GM12874 (cell line): ENCODE measurements at regions not wholly inside any gene's neighbourhood (a gene's known extent, or its start where the extent isn't known, plus 50 kb on each side); places are given as distances from the start of the nearest gene placed in this dataset.

Source experiments
- CTCF ChIP-seq: IDR thresholded peaks from 2 replicates; pipeline ENCODE4 v1.5.1; 2011; ENCODE audit warnings: low read depth, mild to moderate bottlenecking, control low read depth, low read length, moderate library complexity; ENCODE audit not compliant: insufficient read depth

DNA sequence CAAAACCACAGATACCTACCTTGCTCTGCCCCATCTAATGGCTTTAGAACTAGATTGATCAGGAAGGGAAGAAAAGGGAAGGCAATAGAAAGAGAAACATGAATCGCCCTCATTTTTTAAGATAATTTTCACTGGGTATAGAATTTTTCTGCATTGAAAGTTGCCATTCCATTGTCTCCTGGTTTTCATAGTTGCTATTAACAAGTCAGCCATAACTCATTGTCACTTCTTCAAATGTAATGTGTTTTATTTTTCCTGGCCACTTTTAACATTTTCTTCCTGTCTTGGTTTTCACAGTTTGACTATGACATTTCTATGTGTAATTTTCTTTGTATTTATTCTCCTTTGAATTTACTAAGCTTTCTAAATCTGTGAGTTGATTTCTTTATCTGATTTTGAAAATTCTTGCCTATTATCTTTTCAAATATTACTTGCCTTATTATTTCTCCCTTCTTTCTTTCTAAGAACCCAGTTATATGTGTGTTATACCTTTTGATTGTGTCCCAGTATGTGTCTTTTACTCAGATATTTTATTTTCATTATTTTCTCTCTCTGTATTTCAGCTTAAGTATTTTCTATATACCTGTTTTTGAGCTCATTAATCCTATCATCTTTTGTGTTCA, 85.5 kb upstream of the GLI2 start:
- no peak for TF ChIP-seq CTCF

DNA sequence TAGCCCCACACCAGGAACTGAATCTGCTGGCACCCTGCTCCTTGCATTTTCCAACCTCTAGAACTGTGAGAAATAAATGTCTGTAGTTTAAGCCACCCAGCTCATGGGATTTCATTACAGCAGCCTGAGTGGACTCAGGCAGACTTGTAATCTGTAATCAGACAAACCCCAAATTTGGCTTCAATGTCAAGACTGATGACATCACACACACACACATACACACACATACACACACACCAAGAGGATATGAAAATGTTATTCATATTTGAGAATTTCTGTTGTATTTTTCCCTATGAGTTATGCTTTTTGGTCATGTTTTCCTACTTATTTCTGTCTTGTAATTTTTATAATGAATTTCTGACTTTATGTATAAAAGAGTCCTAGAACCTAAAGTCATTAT, 83.8 kb upstream of the GLI2 start:
- TF ChIP-seq CTCF = no peak

- no peak for TF ChIP-seq CTCF
Observed at GRCh38 chr2:120653046-120653445, 82.6 kb upstream of the GLI2 start.

DNA sequence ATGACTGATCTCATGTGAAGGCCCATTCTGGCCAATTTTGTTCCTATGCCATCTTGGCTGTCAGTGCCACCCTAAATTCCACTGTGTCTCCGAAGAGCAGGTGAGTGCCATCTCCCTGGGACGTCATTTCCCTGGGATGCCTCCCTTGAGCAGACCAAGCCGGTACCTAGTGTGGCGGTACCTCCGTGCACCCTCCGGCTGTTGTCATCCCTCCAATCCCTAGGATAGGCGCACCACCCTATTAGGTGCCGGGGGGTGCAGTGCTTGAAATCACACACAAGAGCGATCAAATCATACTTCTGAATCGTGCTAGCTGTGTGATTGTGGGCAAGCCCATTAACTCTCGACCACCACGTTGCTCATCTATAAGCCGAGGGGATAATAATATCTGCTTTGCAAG, 81.8 kb upstream of the GLI2 start:
- TF ChIP-seq CTCF = no peak

DNA sequence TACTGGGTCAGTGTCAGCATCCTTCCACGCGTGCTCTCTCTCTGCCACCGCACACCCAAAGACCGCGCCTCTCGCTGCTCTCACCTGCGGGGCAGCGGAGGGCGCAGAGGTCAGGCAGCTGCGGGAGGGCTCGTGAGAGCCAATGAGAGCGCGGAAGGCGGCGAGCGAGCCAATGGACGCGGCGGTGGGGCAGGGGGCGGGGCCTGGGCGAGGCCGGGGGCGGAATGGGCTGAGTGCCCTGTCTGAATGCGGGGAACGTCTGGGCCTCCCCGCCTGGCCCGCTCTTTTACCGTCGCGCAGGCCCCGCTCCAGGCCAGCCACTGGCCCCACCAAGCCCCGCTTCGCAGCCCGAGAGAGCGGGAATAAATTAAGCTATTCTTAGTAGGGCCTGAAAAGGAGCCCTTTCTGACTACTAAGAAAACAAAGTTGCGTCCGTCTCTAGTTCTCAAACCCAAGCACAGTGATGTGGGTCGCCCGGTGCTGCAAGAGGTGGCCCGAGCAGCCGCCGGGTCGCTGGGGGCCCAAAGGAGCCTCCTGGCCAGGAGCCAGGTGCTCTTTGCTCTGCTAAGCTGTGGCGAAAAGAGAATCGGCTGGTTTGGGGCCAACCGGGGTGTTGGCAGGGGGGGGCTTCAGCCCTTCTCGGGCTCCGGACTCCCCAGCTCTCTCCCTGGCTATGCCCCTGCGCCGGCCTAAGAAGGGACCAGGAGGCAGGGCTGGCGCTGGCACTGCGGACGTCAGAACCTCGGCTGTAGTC, 81.1 kb upstream of the GLI2 start:
- TF ChIP-seq CTCF = no peak

GRCh38 chr2:120656273-120656950, 79.3 kb upstream of the GLI2 start:
- TF ChIP-seq CTCF = no peak

- TF ChIP-seq CTCF = no peak
Observed at GRCh38 chr2:120658042-120658769, 77.5 kb upstream of the GLI2 start.
